BJ (cell line): ENCODE measurements at regions not wholly inside any gene's neighbourhood (a gene's known extent, or its start where the extent isn't known, plus 50 kb on each side); places are given as distances from the start of the nearest gene placed in this dataset.

Experiments
- CTCF ChIA-PET: fragments of 350-600 bp; formaldehyde crosslinking; extraction: SDS; loops from one replicate; lab custom pipeline; 2021; ENCODE audit warnings: antibody characterized with exemption, inconsistent platforms; lab: Yijun Ruan, JAX
- POLR2A ChIA-PET: fragments of 300-600 bp; sonication (Branson Sonifier 250); formaldehyde crosslinking; extraction: SDS; loops from one replicate; lab custom pipeline; 2021; ENCODE audit warnings: antibody characterized with exemption; lab: Charles Lee
- DNase-seq: peaks from one replicate; pipeline ENCODE4 v3.0.0-alpha.2; 2011; ENCODE audit warnings: low read depth
- H3K27me3 ChIP-seq: 2 replicates; pipeline ENCODE4 v1.6.0; 2011; ENCODE audit warnings: low read length; ENCODE audit not compliant: control insufficient read depth, insufficient read depth
- H3K36me3 ChIP-seq: 2 replicates; pipeline ENCODE4 v1.5.1; 2011; ENCODE audit warnings: low read length; ENCODE audit not compliant: control insufficient read depth, insufficient read depth
- H3K4me3 ChIP-seq: 2 replicates; pipeline ENCODE4 v1.5.1; 2011; ENCODE audit warnings: low read depth, mild to moderate bottlenecking, control low read depth, low read length
- TF ChIP-seq, protein P1 (sequence below): IDR thresholded peaks from 2 replicates; pipeline ENCODE4 v1.5.1; 2011; ENCODE audit warnings: low read depth, mild to moderate bottlenecking, control low read depth, inconsistent platforms, low read length, moderate library complexity; ENCODE audit not compliant: insufficient read depth

DNA sequence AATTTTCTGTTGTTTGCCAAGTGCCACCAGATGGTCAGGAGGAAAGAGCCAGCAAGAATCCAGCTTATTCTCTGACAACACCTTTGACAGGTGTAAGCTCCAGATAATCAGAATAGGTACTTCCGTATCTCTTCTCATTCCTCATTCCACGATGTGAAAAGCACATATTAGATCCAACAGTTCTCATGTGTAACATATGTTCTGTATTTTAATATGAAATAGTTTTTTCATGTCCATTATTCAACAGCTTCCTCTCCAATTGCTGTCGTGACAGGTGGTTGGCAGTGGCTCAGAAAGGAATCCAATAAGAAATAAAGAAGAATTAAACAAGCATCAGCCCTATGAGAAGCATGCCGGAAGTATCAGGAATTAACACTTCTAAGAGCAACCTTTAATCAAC, 1624.7 kb downstream of the MRPL39 start:
- Histone ChIP-seq H3K4me3 (no peak overlapping the region), H3K36me3 (no peaks in the 10 kb centered on the region), H3K27me3 (no peaks in the 10 kb centered on the region)
- ChIA-PET CTCF (no interaction called here), POLR2A (no interaction called here)
- TF ChIP-seq, protein P1, sequence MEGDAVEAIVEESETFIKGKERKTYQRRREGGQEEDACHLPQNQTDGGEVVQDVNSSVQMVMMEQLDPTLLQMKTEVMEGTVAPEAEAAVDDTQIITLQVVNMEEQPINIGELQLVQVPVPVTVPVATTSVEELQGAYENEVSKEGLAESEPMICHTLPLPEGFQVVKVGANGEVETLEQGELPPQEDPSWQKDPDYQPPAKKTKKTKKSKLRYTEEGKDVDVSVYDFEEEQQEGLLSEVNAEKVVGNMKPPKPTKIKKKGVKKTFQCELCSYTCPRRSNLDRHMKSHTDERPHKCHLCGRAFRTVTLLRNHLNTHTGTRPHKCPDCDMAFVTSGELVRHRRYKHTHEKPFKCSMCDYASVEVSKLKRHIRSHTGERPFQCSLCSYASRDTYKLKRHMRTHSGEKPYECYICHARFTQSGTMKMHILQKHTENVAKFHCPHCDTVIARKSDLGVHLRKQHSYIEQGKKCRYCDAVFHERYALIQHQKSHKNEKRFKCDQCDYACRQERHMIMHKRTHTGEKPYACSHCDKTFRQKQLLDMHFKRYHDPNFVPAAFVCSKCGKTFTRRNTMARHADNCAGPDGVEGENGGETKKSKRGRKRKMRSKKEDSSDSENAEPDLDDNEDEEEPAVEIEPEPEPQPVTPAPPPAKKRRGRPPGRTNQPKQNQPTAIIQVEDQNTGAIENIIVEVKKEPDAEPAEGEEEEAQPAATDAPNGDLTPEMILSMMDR: no peak
- no peak for DNase-seq

DNA sequence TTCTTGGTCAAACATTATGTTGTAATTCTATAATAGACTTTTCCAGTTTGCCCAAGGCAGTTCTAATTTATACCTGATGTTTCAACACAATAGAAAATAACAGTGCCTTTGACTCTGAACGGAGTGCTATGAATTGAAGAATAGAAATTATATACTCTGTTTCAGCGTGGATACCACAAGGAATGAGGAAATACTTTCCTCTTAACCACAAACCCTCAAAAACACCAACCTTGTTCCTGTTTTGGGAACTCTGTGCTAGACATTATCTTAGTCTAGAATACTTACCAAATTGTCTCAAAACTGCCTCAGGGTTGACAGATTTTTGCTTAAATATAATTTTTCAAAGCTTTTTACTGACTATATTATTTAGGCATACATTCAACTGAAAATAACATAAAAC, 1629.3 kb downstream of the MRPL39 start:
- Histone ChIP-seq H3K27me3 (no peaks in the 10 kb centered on the region), H3K36me3 (no peaks in the 10 kb centered on the region), H3K4me3 (no peak overlapping the region)
- TF ChIP-seq, protein P1: no peak
- no peak for DNase-seq
- CTCF ChIA-PET: no interaction called here
- POLR2A ChIA-PET: no interaction called here

DNA sequence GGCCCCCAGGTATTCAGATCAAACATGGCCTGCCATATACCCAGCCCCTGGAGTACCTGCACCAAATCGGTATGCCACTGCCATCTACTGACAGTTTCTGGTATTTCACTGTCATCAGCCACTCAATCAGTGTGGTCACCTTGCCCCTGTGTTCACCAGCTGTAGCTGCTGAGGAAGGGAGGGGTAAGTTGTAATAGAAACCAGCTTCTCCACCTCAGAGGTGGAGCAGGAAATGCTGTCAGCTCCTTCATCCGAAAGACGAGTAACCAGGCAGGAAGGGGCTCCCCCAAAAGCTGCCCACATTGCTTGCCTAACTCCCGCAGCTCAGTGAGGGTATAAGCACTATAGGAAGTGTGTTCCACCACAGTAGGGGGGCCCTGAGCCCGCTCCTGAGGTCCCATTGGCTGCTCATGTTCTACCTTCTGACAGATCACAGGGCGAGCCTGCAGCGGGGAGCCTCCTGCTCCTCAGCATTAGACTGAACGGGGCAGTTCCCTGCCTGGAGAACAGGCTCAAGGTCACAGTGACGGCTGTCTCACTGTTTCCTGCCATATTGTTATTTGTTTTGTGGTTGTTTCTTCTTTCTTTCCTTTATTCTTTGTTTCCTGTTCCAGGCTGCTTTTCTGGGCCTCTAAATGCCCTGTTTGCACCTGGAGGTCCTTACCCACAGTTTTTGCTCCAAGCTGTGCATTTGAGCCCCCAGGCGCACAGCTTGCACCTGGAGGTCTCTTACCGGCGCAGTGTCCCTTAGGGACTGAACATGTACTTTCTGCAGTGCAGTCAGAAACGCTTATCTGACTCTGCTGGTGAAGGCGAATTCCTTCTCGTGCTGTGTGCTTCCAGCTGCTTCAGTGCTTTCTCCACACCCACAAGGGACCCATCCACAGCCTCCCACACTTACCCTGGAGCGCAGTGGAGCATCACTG, 1638.3 kb downstream of the MRPL39 start:
- ChIA-PET POLR2A (no interaction called here), CTCF (no interaction called here)
- Histone ChIP-seq H3K4me3 (no peak overlapping the region), H3K36me3 (no peaks in the 10 kb centered on the region), H3K27me3 (no peaks in the 10 kb centered on the region)
- no peak for DNase-seq
- TF ChIP-seq, protein P1: no peak

DNA sequence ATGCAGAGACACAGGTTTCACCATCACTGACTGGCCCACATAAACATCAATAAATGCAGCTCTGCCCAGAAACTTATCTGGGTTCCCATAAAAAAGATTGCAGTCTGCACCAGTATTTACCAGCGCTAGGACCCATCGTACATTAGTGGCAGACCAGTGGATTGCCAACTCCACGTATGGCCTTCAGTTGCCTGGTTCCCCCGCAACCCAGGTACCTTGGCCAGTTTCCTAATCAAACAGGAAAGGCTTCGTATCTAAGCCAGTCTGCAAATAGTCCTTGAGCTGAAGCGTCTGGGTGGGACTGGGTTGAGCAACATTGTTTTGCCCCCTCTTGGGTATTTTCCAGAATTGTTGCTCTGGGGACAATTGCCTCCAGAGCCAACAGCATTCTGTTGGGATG, 1639.3 kb downstream of the MRPL39 start:
- DNase-seq: no peak
- H3K27me3 ChIP-seq: no peaks in the 10 kb centered on the region
- ChIA-PET CTCF (no interaction called here), POLR2A (no interaction called here)
- TF ChIP-seq, protein P1: no peak
- H3K36me3 ChIP-seq: no peaks in the 10 kb centered on the region
- no peak overlapping the region for H3K4me3 ChIP-seq

DNA sequence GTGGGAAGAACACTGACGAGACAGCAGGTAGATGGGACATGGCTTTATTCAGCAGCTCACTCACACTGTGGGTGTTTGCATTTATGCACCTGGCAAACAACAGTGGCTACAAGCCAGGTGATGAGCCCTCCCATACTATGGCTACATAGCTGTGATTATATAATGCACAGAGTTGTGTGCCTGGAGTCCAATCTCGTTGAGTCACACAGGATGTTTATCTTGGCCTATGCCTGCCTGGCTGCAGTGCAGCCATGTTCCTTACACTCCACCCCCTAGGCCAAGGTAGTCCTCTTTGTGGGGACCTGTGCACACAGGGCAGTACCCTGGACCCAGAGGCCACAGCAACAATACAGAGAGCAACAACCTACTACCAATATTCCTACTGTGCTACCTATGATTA, 1643.8 kb downstream of the MRPL39 start:
- DNase-seq: no peak
- H3K4me3 ChIP-seq: no peak overlapping the region
- H3K27me3 ChIP-seq: no peaks in the 10 kb centered on the region
- CTCF ChIA-PET: no interaction called here
- POLR2A ChIA-PET: no interaction called here
- no peaks in the 10 kb centered on the region for H3K36me3 ChIP-seq
- TF ChIP-seq, protein P1: no peak
